ENCODE measurements at regions not wholly inside any gene's neighbourhood (a gene's known extent, or its start where the extent isn't known, plus 50 kb on each side); places are given as distances from the start of the nearest gene placed in this dataset.

DNA sequence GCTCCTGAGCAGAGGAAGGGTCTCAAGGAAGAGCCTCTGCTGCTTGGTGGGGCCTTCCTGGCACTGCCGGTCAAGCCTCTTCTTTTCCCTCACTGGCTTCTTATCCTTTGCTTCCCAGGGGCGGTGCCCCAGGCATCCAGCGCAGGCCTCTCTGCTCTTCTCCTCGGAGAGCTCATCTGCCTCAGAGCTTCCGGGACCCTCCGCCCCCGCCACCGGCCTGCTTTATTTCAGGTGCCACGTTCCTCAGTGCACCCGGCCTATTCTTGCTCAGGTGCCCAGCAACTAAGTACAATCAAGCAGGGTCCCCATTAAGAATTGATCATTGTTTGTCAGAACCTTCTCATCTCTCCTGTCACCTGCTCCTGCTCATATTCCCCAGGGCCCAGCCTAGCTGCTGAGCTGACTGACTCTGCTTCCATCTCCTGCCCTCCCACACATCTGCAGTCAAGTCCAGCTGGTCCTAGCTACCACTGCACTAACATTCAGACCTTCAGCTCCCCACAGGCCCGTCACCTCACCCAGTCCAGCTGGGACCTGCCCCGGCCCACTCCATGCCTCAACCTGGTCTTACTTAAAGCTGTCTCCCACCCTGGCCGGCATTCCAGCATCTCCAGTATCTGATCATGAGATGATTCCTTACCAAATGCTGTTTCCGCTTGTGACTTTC, 114.3 kb upstream of the BOD1 start:
- Histone ChIP-seq H3K27me3 (ENCODE audit: low read depth, low read length) (no peaks in the 10 kb centered on the region), H3K4me1 (ENCODE audit: low read length) (peaks cover 30% of the 10 kb centered on the region), H3K4me3 (ENCODE audit: low read length) (no peak overlapping the region)

DNA sequence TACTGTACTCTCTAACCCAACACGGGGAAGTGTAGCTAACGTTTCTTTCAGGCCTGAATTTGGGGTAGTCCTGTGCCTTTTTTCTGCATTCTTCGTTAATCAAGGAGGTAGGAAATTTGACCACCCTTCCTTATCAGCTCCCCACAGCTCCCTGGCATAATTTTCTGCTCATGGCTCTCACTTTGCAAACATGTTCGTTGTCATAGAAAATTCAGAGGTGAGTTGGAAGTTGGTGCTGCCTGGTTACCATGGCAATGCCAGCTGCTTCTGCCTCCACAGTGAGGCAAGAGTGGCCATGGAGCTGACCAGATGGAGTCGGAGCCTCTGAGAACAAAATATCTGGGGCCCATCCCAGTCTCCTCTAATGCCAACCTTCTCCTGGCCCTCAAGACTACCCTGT, 116.6 kb upstream of the BOD1 start:
- Histone ChIP-seq H3K9me3 (ENCODE audit: insufficient read depth, low read length) (no peaks in the 10 kb centered on the region), H3K36me3 (replicated peaks; ENCODE audit: low read depth, low read length) (no peaks in the 10 kb centered on the region), H3K9ac (ENCODE audit: low read length) (no peak overlapping the region), H3K4me3 (ENCODE audit: low read length) (no peak overlapping the region), H4K20me1 (ENCODE audit: insufficient read depth, low read length) (no peaks in the 10 kb centered on the region), H2AFZ (ENCODE audit: low read depth, low read length) (peak overlapping the region; percentile 77), H3K4me2 (ENCODE audit: low read length) (peak overlapping the region; percentile 54; the same call in 1 of the 2 replicates), H3K27me3 (ENCODE audit: low read depth, low read length) (no peaks in the 10 kb centered on the region), H3K79me2 (ENCODE audit: low read length) (no peaks in the 10 kb centered on the region), H3K27ac (ENCODE audit: low read length) (peak overlapping the region; percentile 78; the same call in 1 of the 2 replicates), H3K4me1 (ENCODE audit: low read length) (peaks cover 51% of the 10 kb centered on the region)
- TF ChIP-seq, protein P1, sequence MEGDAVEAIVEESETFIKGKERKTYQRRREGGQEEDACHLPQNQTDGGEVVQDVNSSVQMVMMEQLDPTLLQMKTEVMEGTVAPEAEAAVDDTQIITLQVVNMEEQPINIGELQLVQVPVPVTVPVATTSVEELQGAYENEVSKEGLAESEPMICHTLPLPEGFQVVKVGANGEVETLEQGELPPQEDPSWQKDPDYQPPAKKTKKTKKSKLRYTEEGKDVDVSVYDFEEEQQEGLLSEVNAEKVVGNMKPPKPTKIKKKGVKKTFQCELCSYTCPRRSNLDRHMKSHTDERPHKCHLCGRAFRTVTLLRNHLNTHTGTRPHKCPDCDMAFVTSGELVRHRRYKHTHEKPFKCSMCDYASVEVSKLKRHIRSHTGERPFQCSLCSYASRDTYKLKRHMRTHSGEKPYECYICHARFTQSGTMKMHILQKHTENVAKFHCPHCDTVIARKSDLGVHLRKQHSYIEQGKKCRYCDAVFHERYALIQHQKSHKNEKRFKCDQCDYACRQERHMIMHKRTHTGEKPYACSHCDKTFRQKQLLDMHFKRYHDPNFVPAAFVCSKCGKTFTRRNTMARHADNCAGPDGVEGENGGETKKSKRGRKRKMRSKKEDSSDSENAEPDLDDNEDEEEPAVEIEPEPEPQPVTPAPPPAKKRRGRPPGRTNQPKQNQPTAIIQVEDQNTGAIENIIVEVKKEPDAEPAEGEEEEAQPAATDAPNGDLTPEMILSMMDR (IDR thresholded peaks at IDR 0.05; ENCODE audit: low read depth, low read length), result no peak
- no peak for TF ChIP-seq EZH2phosphoT487 (IDR thresholded peaks at IDR 0.05; ENCODE audit: low read depth)

More for the DNA sequence above, 114.3 kb upstream of the BOD1 start:
- Histone ChIP-seq H3K9me3 (ENCODE audit: insufficient read depth, low read length) (0 out of 2 replicates have a peak, but pooled peaks cover 3% of the 10 kb centered on the region), H3K9ac (ENCODE audit: low read length) (no peak overlapping the region), H3K27ac (ENCODE audit: low read length) (no peak overlapping the region), H2AFZ (ENCODE audit: low read depth, low read length) (no peak overlapping the region), H3K79me2 (ENCODE audit: low read length) (no peaks in the 10 kb centered on the region), H3K36me3 (replicated peaks; ENCODE audit: low read depth, low read length) (no peaks in the 10 kb centered on the region), H4K20me1 (ENCODE audit: insufficient read depth, low read length) (no peaks in the 10 kb centered on the region), H3K4me2 (ENCODE audit: low read length) (no peak overlapping the region)
- no peak for TF ChIP-seq EZH2phosphoT487 (IDR thresholded peaks at IDR 0.05; ENCODE audit: low read depth)
- TF ChIP-seq, protein P1 (IDR thresholded peaks at IDR 0.05; ENCODE audit: low read depth, low read length), result no peak

- H3K4me3 ChIP-seq (ENCODE audit: low read length), result peak overlapping the region; percentile 40; the same call in 1 of the 2 replicates
- H3K4me1 ChIP-seq (ENCODE audit: low read length), result peaks cover 51% of the 10 kb centered on the region
- H3K9ac ChIP-seq (ENCODE audit: low read length), result peak overlapping the region; percentile 53
- no peaks in the 10 kb centered on the region for H4K20me1 ChIP-seq (ENCODE audit: insufficient read depth, low read length)
- no peaks in the 10 kb centered on the region for H3K79me2 ChIP-seq (ENCODE audit: low read length)
- H3K4me2 ChIP-seq (ENCODE audit: low read length), result peak overlapping the region; percentile 54
- no peaks in the 10 kb centered on the region for H3K27me3 ChIP-seq (ENCODE audit: low read depth, low read length)
- TF ChIP-seq, protein P1 (IDR thresholded peaks at IDR 0.05; ENCODE audit: low read depth, low read length), result peak; percentile 65
- no peak for TF ChIP-seq EZH2phosphoT487 (IDR thresholded peaks at IDR 0.05; ENCODE audit: low read depth)
- no peaks in the 10 kb centered on the region for H3K36me3 ChIP-seq (replicated peaks; ENCODE audit: low read depth, low read length)
- peak overlapping the region; percentile 77 for H2AFZ ChIP-seq (ENCODE audit: low read depth, low read length)
- no peaks in the 10 kb centered on the region for H3K9me3 ChIP-seq (ENCODE audit: insufficient read depth, low read length)
- H3K27ac ChIP-seq (ENCODE audit: low read length), result peak overlapping the region; percentile 78
These were observed 117.0 kb upstream of the BOD1 start for GRCh38 chr5:173733425-173733824.

- Histone ChIP-seq H3K4me1 (ENCODE audit: low read length) (peaks cover 51% of the 10 kb centered on the region), H3K9me3 (ENCODE audit: insufficient read depth, low read length) (no peaks in the 10 kb centered on the region), H3K79me2 (ENCODE audit: low read length) (no peaks in the 10 kb centered on the region), H2AFZ (ENCODE audit: low read depth, low read length) (peak overlapping the region; percentile 77), H3K4me2 (ENCODE audit: low read length) (peak overlapping the region; percentile 54), H3K27me3 (ENCODE audit: low read depth, low read length) (no peaks in the 10 kb centered on the region), H3K27ac (ENCODE audit: low read length) (peak overlapping the region; percentile 78), H4K20me1 (ENCODE audit: insufficient read depth, low read length) (no peaks in the 10 kb centered on the region), H3K36me3 (replicated peaks; ENCODE audit: low read depth, low read length) (no peaks in the 10 kb centered on the region), H3K4me3 (ENCODE audit: low read length) (peak overlapping the region; percentile 40), H3K9ac (ENCODE audit: low read length) (peak overlapping the region; percentile 53)
- TF ChIP-seq EZH2phosphoT487 (IDR thresholded peaks at IDR 0.05; ENCODE audit: low read depth), result no peak
- TF ChIP-seq, protein P1 (IDR thresholded peaks at IDR 0.05; ENCODE audit: low read depth, low read length), result no peak; the same call in 1 of the 2 replicates
These were observed 117.5 kb upstream of the BOD1 start for GRCh38 chr5:173733831-173734501.
